GM10266 (cell line): ENCODE measurements at regions not wholly inside any gene's neighbourhood (a gene's known extent, or its start where the extent isn't known, plus 50 kb on each side); places are given as distances from the start of the nearest gene placed in this dataset.

Experiments used
- DNase-seq: peaks from one replicate; pipeline ENCODE4 v3.0.0; 2012; ENCODE audit errors: extremely low spot score
- CTCF ChIP-seq: IDR thresholded peaks from 2 replicates; pipeline ENCODE4 v1.5.1; 2012; ENCODE audit warnings: mild to moderate bottlenecking, low read depth; ENCODE audit not compliant: control insufficient read depth, insufficient read depth; ENCODE audit errors: missing control alignments

- DNase-seq = no peak
- TF ChIP-seq CTCF = no peak
Measured at GRCh38 chr4:144494280-144494679, 151.7 kb upstream of the HHIP start.

- no peak for TF ChIP-seq CTCF
- DNase-seq = no peak
Measured at GRCh38 chr4:144495944-144496343, 150.0 kb upstream of the HHIP start.

- no peak for TF ChIP-seq CTCF
- DNase-seq = no peak
Measured at GRCh38 chr4:144499777-144500176, 146.2 kb upstream of the HHIP start.

GRCh38 chr4:144501231-144501780 lies 144.7 kb upstream of the HHIP start:
- TF ChIP-seq CTCF = no peak
- DNase-seq = no peak

GRCh38 chr4:144504883-144505282 lies 141.1 kb upstream of the HHIP start:
- no peak for TF ChIP-seq CTCF
- no peak for DNase-seq

- no peak for TF ChIP-seq CTCF
- no peak for DNase-seq
Measured at GRCh38 chr4:144507311-144508101, 138.4 kb upstream of the HHIP start.

GRCh38 chr4:144509088-144510015 lies 136.6 kb upstream of the HHIP start:
- no peak for TF ChIP-seq CTCF
- DNase-seq = no peak
